ENCODE measurements at regions not wholly inside any gene's neighbourhood (a gene's known extent, or its start where the extent isn't known, plus 50 kb on each side); places are given as distances from the start of the nearest gene placed in this dataset.

DNA sequence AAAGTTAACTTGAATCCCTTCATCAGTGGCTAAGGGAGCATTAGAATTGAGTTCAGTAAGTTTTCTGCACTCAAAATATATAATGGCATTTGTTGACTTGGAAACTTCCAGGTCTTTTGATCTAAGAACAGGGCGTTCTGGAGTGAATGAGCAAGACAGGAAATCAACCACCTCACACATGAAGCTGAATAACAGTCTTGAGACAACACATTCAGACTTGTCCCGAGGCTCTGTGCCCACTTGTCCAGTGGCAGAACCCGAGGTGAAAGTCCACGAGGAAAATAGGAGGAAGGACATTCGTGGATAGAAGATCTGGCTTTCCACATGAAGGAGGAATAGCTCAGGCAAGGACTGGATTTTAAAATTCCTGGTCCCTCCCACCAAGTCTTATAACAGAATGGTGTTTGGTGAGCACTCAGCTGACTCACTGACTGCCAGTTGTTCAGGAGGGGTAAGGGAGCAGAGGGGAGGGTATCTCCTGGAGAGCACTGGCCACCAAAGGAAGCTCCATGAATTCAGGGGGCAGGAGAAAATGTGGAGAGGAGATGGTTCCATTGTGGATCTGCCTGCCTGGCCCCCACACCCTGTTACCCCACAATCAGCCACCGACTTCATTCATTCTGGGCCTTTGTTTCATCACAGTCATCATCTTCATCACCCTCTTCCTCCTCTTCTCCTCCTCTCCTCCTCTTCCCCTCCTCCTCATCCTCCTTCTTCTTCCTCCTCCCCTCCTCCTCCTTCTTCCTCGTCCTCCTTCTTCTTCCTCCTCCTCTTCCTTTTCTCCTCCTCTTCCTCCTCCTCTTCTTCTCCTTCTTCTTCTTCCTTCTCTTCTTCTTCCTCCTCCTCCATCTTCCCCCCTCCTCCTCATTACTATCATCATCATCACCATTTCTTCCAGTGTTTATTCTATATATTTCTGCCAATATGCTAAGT is 620.1 kb downstream of the MED13L start (continued):
- TF ChIP-seq CHD2 (IDR thresholded peaks at IDR 0.05; ENCODE audit: low read depth, low read length), result no peak
- TF ChIP-seq MXI1 (IDR thresholded peaks at IDR 0.05; ENCODE audit: low read depth, low read length), result no peak
- TF ChIP-seq, protein P1, sequence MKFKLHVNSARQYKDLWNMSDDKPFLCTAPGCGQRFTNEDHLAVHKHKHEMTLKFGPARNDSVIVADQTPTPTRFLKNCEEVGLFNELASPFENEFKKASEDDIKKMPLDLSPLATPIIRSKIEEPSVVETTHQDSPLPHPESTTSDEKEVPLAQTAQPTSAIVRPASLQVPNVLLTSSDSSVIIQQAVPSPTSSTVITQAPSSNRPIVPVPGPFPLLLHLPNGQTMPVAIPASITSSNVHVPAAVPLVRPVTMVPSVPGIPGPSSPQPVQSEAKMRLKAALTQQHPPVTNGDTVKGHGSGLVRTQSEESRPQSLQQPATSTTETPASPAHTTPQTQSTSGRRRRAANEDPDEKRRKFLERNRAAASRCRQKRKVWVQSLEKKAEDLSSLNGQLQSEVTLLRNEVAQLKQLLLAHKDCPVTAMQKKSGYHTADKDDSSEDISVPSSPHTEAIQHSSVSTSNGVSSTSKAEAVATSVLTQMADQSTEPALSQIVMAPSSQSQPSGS (CRISPR knock-in tag; IDR thresholded peaks at IDR 0.05), result no peak
- TF ChIP-seq, protein P2, sequence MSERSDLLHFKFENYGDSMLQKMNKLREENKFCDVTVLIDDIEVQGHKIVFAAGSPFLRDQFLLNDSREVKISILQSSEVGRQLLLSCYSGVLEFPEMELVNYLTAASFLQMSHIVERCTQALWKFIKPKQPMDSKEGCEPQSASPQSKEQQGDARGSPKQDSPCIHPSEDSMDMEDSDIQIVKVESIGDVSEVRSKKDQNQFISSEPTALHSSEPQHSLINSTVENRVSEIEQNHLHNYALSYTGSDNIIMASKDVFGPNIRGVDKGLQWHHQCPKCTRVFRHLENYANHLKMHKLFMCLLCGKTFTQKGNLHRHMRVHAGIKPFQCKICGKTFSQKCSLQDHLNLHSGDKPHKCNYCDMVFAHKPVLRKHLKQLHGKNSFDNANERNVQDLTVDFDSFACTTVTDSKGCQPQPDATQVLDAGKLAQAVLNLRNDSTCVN (CRISPR knock-in tag; IDR thresholded peaks at IDR 0.05), result no peak
- TF ChIP-seq ZNF253 (CRISPR knock-in tag; conservative IDR thresholded peaks at IDR 0.05), result no peak

DNA sequence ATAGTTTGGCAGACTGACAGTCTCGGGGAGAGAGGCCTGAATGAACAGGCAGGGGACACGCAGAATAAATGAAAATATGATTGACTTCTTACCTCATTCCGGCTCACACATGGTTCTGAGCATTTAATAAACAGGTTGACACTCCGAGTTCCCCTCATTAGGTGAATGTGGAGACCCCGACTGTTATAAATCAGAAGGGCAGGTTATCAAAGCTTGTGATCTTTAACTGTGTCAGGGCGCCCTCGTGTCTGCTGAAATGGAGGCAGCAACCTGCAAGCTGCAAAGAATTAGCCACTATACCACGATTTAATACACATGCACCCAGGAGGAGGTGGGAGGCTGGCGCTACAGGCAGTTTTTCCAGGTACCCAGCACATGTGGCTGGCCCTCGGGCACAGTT is 627.5 kb downstream of the MED13L start:
- no peak overlapping the region for H3K4me2 ChIP-seq (ENCODE audit: insufficient read depth, low read length)
- BruUV-seq (replicated peaks), result no TSS peak
- no peaks in the 10 kb centered on the region for H3K79me2 ChIP-seq (ENCODE audit: control insufficient read depth, insufficient read depth, low read length)
- DNase-seq (ENCODE audit: extremely low read depth in 1 of 4, low spot score in 3 of 4), result no peak
- no peaks in the 10 kb centered on the region for H3K36me3 ChIP-seq (ENCODE audit: control insufficient read depth, insufficient read depth, low read length)
- no peak overlapping the region for H3K9ac ChIP-seq (ENCODE audit: insufficient read depth in 1 of 2, low read depth in 2 of 2, low read length in 2 of 2)
- no peaks in the 10 kb centered on the region for H3K4me1 ChIP-seq (replicated peaks in 1 of 2; ENCODE audit: control insufficient read depth in 2 of 2, insufficient read depth in 2 of 2, low read length in 2 of 2)
- no peaks in the 10 kb centered on the region for H3K9me3 ChIP-seq (replicated peaks; ENCODE audit: control insufficient read depth, insufficient read depth, low read depth, low read length)
- FAIRE-seq, result no peak
- ChIA-PET CTCF (ENCODE audit: low intra/inter-chr PET ratio) (no interaction called here), POLR2A (interaction anchor here (0.6 kb wide), 1 partner anchor 175 kb away, joined by 3 read pairs; no protein-coding TSS in a partner anchor)
- in situ Hi-C loops (cut with MboI) (no loop called here), intact Hi-C loops (cut with micrococcal nuclease) (no loop called here)
- no peak overlapping the region for H3K27ac ChIP-seq (ENCODE audit: extremely low read depth, low read depth, low read length)
- no peaks in the 10 kb centered on the region for H4K20me1 ChIP-seq (replicated peaks; ENCODE audit: control insufficient read depth, insufficient read depth, low read length)
- 0% methylated on average over 10 of the region's 10 CpGs for WGBS (ENCODE audit: insufficient coverage, low coverage, missing lambda C conversion rate)
- H3K27me3 ChIP-seq (ENCODE audit: control insufficient read depth in 2 of 2, insufficient read depth in 2 of 2, low read length in 2 of 2), result no peaks in the 10 kb centered on the region
- H2AFZ ChIP-seq (ENCODE audit: low read depth, low read length), result no peak overlapping the region
- no peak overlapping the region for H3K4me3 ChIP-seq
- ATAC-seq, result no peak
- no peaks in the 10 kb centered on the region for H3K9me1 ChIP-seq (ENCODE audit: control insufficient read depth, insufficient read depth, low read length)
- TF ChIP-seq TCF3 (CRISPR knock-in tag; IDR thresholded peaks at IDR 0.05), result no peak
- TF ChIP-seq MAFF (IDR thresholded peaks at IDR 0.05; ENCODE audit: low read length), result no peak
- no peak for TF ChIP-seq TRIM24 (IDR thresholded peaks at IDR 0.05)
- TF ChIP-seq ATF1 (CRISPR knock-in tag; IDR thresholded peaks at IDR 0.05), result no peak
- TF ChIP-seq ATF1 (tag; IDR thresholded peaks at IDR 0.05), result no peak
- TF ChIP-seq SRSF1 (IDR thresholded peaks at IDR 0.05; ENCODE audit: low read depth, low read length), result no peak
- TF ChIP-seq, protein P3, sequence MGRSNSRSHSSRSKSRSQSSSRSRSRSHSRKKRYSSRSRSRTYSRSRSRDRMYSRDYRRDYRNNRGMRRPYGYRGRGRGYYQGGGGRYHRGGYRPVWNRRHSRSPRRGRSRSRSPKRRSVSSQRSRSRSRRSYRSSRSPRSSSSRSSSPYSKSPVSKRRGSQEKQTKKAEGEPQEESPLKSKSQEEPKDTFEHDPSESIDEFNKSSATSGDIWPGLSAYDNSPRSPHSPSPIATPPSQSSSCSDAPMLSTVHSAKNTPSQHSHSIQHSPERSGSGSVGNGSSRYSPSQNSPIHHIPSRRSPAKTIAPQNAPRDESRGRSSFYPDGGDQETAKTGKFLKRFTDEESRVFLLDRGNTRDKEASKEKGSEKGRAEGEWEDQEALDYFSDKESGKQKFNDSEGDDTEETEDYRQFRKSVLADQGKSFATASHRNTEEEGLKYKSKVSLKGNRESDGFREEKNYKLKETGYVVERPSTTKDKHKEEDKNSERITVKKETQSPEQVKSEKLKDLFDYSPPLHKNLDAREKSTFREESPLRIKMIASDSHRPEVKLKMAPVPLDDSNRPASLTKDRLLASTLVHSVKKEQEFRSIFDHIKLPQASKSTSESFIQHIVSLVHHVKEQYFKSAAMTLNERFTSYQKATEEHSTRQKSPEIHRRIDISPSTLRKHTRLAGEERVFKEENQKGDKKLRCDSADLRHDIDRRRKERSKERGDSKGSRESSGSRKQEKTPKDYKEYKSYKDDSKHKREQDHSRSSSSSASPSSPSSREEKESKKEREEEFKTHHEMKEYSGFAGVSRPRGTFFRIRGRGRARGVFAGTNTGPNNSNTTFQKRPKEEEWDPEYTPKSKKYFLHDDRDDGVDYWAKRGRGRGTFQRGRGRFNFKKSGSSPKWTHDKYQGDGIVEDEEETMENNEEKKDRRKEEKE (IDR thresholded peaks at IDR 0.05; ENCODE audit: borderline replicate concordance in 1 of 2, control insufficient read depth in 1 of 2, low read depth in 2 of 2, low read length in 1 of 2), result no peak
- no peak for TF ChIP-seq RBM22 (IDR thresholded peaks at IDR 0.05; ENCODE audit: low read depth, low read length, poor library complexity, severe bottlenecking)
- TF ChIP-seq, protein P4, sequence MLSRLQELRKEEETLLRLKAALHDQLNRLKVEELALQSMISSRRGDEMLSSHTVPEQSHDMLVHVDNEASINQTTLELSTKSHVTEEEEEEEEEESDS (CRISPR knock-in tag; IDR thresholded peaks at IDR 0.05), result no peak

All from K562 (cell line).